ENCODE measurements at regions not wholly inside any gene's neighbourhood (a gene's known extent, or its start where the extent isn't known, plus 50 kb on each side); places are given as distances from the start of the nearest gene placed in this dataset.

- DNase-seq (ENCODE audit: low read depth in 2 of 2) = no peak
Measured at GRCh38 chr2:129781749-129782632, 197.5 kb upstream of the RAB6C start.

- no peak for DNase-seq (ENCODE audit: low read depth in 2 of 2)
Measured at GRCh38 chr2:129782633-129782990, 196.9 kb upstream of the RAB6C start.

- no peak for DNase-seq (ENCODE audit: low read depth in 2 of 2)
Measured at GRCh38 chr2:129784486-129784885, 195.0 kb upstream of the RAB6C start.

- no peak for DNase-seq (ENCODE audit: low read depth in 2 of 2)
Measured at GRCh38 chr2:129791712-129792111, 187.8 kb upstream of the RAB6C start.

- no peak for DNase-seq (ENCODE audit: low read depth in 2 of 2)
Measured at GRCh38 chr2:129793431-129793902, 186.0 kb upstream of the RAB6C start.

GRCh38 chr2:129794116-129794515, 185.3 kb upstream of the RAB6C start:
- DNase-seq (ENCODE audit: low read depth in 2 of 2) = no peak

- DNase-seq (ENCODE audit: low read depth in 2 of 2) = no peak
Measured at GRCh38 chr2:129794540-129794939, 184.9 kb upstream of the RAB6C start.

GRCh38 chr2:129796225-129796624, 183.2 kb upstream of the RAB6C start:
- DNase-seq (ENCODE audit: low read depth in 2 of 2) = no peak

- DNase-seq (ENCODE audit: low read depth in 2 of 2) = no peak
Measured at GRCh38 chr2:129796801-129797488, 182.5 kb upstream of the RAB6C start.

- no peak for DNase-seq (ENCODE audit: low read depth in 2 of 2)
Measured at GRCh38 chr2:129797489-129798300, 181.8 kb upstream of the RAB6C start.

- no peak for DNase-seq (ENCODE audit: low read depth in 2 of 2)
Measured at GRCh38 chr2:129798301-129798581, 181.2 kb upstream of the RAB6C start.

GRCh38 chr2:129798626-129799025, 180.8 kb upstream of the RAB6C start:
- no peak for DNase-seq (ENCODE audit: low read depth in 2 of 2)

GRCh38 chr2:129799036-129799958, 180.2 kb upstream of the RAB6C start:
- DNase-seq (ENCODE audit: low read depth in 2 of 2) = no peak

GRCh38 chr2:129800285-129800684, 179.2 kb upstream of the RAB6C start:
- DNase-seq (ENCODE audit: low read depth in 2 of 2) = no peak

GRCh38 chr2:129800686-129801085, 178.8 kb upstream of the RAB6C start:
- DNase-seq (ENCODE audit: low read depth in 2 of 2) = no peak

- DNase-seq (ENCODE audit: low read depth in 2 of 2) = no peak
Measured at GRCh38 chr2:129801575-129801974, 177.9 kb upstream of the RAB6C start.

- DNase-seq (ENCODE audit: low read depth in 2 of 2) = no peak
Measured at GRCh38 chr2:129802290-129802689, 177.2 kb upstream of the RAB6C start.

GRCh38 chr2:129803032-129803431, 176.4 kb upstream of the RAB6C start:
- no peak for DNase-seq (ENCODE audit: low read depth in 2 of 2)

- no peak for DNase-seq (ENCODE audit: low read depth in 2 of 2)
Measured at GRCh38 chr2:129803871-129804270, 175.6 kb upstream of the RAB6C start.

GRCh38 chr2:129805899-129806298, 173.6 kb upstream of the RAB6C start:
- DNase-seq (ENCODE audit: low read depth in 2 of 2) = no peak

GRCh38 chr2:129806317-129806716, 173.1 kb upstream of the RAB6C start:
- no peak for DNase-seq (ENCODE audit: low read depth in 2 of 2)
